Panc1 (cell line): ENCODE measurements at regions not wholly inside any gene's neighbourhood (a gene's known extent, or its start where the extent isn't known, plus 50 kb on each side); places are given as distances from the start of the nearest gene placed in this dataset.
"Not testable (repeated sequence)": the region's sequence is repeated elsewhere in the genome, so short reads cannot be mapped to it uniquely, and the experiment has no call there.

ENCODE experiments used
- ATAC-seq: fragments of 200-7000 bp; cut with Tn5 transposase; 2 replicates; pipeline ENCODE4 v1.9.1; 2020; ENCODE audit warnings: mild to moderate bottlenecking, moderate library complexity
- BruUV-seq: library from RNA; stranded (reverse); fragments of 400-500 nt; replicated peaks from 2 replicates; lab custom pipeline; 2021; lab: Mats Ljungman, UMichigan
- CTCF ChIA-PET: fragments of 300-600 bp; sonication (Branson Sonifier 250); formaldehyde crosslinking; loops from one replicate; lab custom pipeline; 2022; ENCODE audit warnings: antibody characterized with exemption; lab: Charles Lee
- POLR2A ChIA-PET: fragments of 300-600 bp; sonication (Branson Sonifier 250); formaldehyde crosslinking; loops from one replicate; lab custom pipeline; 2022; ENCODE audit warnings: antibody characterized with exemption; lab: Charles Lee
- DNase-seq: peaks from one replicate; pipeline ENCODE4 v3.0.0-alpha.2; 2010; ENCODE audit warnings: low read depth, low spot score
- H3K27ac ChIP-seq: 2 replicates; pipeline ENCODE4 v1.5.1; 2011; ENCODE audit warnings: mild to moderate bottlenecking, low read length, inconsistent platforms
- H3K27me3 ChIP-seq: fragments of 200-500 bp; sonication (Bioruptor generic); 2 replicates; pipeline ENCODE4 v1.6.0; 2014; ENCODE audit warnings: low read length, inconsistent platforms; ENCODE audit not compliant: control insufficient read depth, insufficient read depth
- H3K36me3 ChIP-seq: fragments of 200-500 bp; sonication (Bioruptor generic); 2 replicates; pipeline ENCODE4 v1.5.1; 2014; ENCODE audit warnings: inconsistent platforms, mild to moderate bottlenecking, low read length, moderate library complexity; ENCODE audit not compliant: control insufficient read depth, insufficient read depth
- H3K4me1 ChIP-seq: 2 replicates; pipeline ENCODE4 v1.5.1; 2011; ENCODE audit warnings: inconsistent platforms, mild to moderate bottlenecking, low read length, moderate library complexity; ENCODE audit not compliant: control insufficient read depth, insufficient read depth
- H3K4me3 ChIP-seq, 2 experiments: 2 replicates each; pipeline ENCODE4 v1.5.1; 2011 to 2012; ENCODE audit warnings: low read depth in 2 of 2, low read length in 2 of 2, mild to moderate bottlenecking in 2 of 2, inconsistent platforms in 1 of 2, moderate library complexity in 1 of 2
- H3K9me3 ChIP-seq: fragments of 200-500 bp; sonication (Bioruptor generic); 2 replicates; pipeline ENCODE4 v1.5.1; 2014; ENCODE audit warnings: low read depth, mild to moderate bottlenecking, inconsistent platforms, low read length, moderate library complexity; ENCODE audit not compliant: control insufficient read depth, insufficient read depth
- CTCF ChIP-seq: fragments of 450-650 bp; IDR thresholded peaks from 2 replicates; pipeline ENCODE4 v1.5.1; 2017; ENCODE audit warnings: mild to moderate bottlenecking
- POLR2AphosphoS5 ChIP-seq: IDR thresholded peaks from 2 replicates; pipeline ENCODE4 v1.6.1; 2012; ENCODE audit warnings: mild to moderate bottlenecking, low read depth, low read length, moderate library complexity
- REST ChIP-seq, 2 experiments: IDR thresholded peaks; 2 replicates each; pipeline ENCODE4 v1.6.1; 2011 to 2012; ENCODE audit warnings: low read depth in 2 of 2, control low read depth in 1 of 2, low read length in 1 of 2, mild to moderate bottlenecking in 1 of 2, moderate library complexity in 1 of 2; ENCODE audit not compliant: insufficient read depth in 1 of 2
- SIN3A ChIP-seq: IDR thresholded peaks from 2 replicates; pipeline ENCODE4 v1.6.1; 2012; ENCODE audit warnings: low read depth, mild to moderate bottlenecking, low read length, moderate library complexity, borderline replicate concordance; ENCODE audit not compliant: insufficient read depth
- TCF7L2 ChIP-seq: IDR thresholded peaks from 2 replicates; pipeline ENCODE4 v1.6.1; 2011; ENCODE audit warnings: mild to moderate bottlenecking, low read depth, low read length, inconsistent platforms
- in situ Hi-C: cut with HindIII; loops from 2 replicates; pipeline ENCODE4 v1.10.0; 2016; ENCODE audit warnings: low sequenced_read_pairs, low pct_unique_long_range_greater_than_20kb
- intact Hi-C: fragments of 100-400 bp; cut with micrococcal nuclease; formaldehyde crosslinking; loops from one replicate; pipeline ENCODE4 v1.10.0; 2022; ENCODE audit not compliant: unreplicated experiment

- ChIA-PET POLR2A (no interaction called here), CTCF (no interaction called here)
- no peak for DNase-seq
- BruUV-seq, result no TSS peak
- no peaks in the 10 kb centered on the region for H3K9me3 ChIP-seq
- no peaks in the 10 kb centered on the region for H3K4me1 ChIP-seq
- intact Hi-C loops (no loop called here), in situ Hi-C loops (no loop called here)
- H3K4me3 ChIP-seq, result no peak overlapping the region
- no peaks in the 10 kb centered on the region for H3K27me3 ChIP-seq
- no peak for ATAC-seq
- H3K36me3 ChIP-seq, result no peaks in the 10 kb centered on the region
- TF ChIP-seq SIN3A (no peak), POLR2AphosphoS5 (no peak), CTCF (no peak), REST (IDR thresholded peaks at IDR 0.05; ENCODE audit: insufficient read depth in 1 of 2, low read depth in 2 of 2, low read length in 1 of 2) (no peak), TCF7L2 (no peak)
- no peak overlapping the region for H3K27ac ChIP-seq
Measured at GRCh38 chr4:171334549-171334948, 478.7 kb upstream of the GALNTL6 start.

DNA sequence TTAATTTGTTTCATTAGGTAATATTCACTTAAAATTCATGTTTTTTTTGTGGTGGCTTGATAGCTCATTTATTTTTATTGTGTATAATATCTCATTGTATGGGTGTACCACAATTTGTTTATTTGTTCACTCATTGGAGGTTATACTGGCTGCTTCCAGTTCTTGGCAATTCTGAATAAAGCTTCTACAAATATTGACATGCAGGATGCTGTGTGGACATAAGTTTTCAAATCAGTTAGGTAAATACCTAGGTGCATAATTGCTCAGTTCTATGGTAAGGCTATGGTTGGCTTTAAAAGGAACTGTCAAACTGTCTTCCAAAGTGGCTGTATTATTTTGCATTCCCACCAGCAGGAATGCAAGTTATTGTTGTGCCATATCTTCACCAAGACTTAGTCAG is 504.5 kb upstream of the GALNTL6 start:
- no peaks in the 10 kb centered on the region for H3K4me1 ChIP-seq
- POLR2A ChIA-PET, result no interaction called here
- H3K27ac ChIP-seq, result no peak overlapping the region
- intact Hi-C loops (no loop called here), in situ Hi-C loops (no loop called here)
- no peak for ATAC-seq
- H3K4me3 ChIP-seq, result no peak overlapping the region
- H3K36me3 ChIP-seq, result no peaks in the 10 kb centered on the region
- no peak for DNase-seq
- no peak for TF ChIP-seq TCF7L2
- no peak for TF ChIP-seq REST (IDR thresholded peaks at IDR 0.05; ENCODE audit: insufficient read depth in 1 of 2, low read depth in 2 of 2, low read length in 1 of 2)
- no peak for TF ChIP-seq SIN3A
- TF ChIP-seq POLR2AphosphoS5, result no peak
- CTCF ChIA-PET, result interaction anchor here (0.5 kb wide), 1 partner anchor 203 kb away, joined by 9 read pairs; no protein-coding TSS in a partner anchor
- no peaks in the 10 kb centered on the region for H3K9me3 ChIP-seq
- BruUV-seq, result no TSS peak
- no peaks in the 10 kb centered on the region for H3K27me3 ChIP-seq

DNA sequence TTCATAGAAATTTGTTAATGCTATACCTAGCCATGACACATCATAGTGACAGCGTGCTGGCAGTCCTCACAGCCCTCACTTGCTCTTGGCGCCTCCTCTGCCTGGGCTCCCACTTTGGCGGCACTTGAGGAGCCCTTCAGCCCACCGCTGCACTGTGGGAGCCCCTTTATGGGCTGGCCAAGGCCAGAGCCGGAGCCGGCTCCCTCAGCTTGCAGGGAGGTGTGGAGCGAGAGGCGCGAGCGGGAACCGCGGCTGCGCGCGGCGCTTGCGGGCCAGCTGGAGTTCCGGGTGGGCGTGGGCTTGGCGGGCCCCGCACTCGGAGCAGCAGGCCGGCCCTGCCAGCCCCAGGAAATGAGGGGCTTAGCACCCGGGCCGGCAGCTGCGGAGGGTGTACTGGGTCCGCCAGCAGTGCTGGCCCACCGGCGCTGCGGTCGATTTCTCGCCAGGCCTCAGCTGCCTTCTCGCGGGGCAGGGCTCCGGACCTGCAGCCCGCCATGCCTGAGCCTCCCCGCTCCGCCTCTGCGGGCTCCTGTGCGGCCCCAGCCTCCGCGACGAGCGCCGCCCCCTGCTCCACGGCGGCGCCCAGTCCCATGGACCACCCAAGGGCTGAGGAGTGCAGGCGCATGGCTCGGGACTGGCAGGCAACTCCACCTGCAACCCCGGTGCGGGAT is 515.0 kb upstream of the GALNTL6 start:
- H3K27me3 ChIP-seq, in situ Hi-C loops, ATAC-seq, CTCF ChIA-PET, H3K9me3 ChIP-seq, intact Hi-C loops, H3K4me3 ChIP-seq, H3K4me1 ChIP-seq, BruUV-seq, H3K36me3 ChIP-seq, DNase-seq, H3K27ac ChIP-seq, POLR2A ChIA-PET: not testable (repeated sequence)
